Stimulated activated memory B cell treated with anti-CD40 and anti-IgM and Interleukin-4, amounts not matched to agents 10 μg/mL and 1 μg/mL and 100 μg/mL, for 72 hours (primary cell): ENCODE measurements at regions not wholly inside any gene's neighbourhood (a gene's known extent, or its start where the extent isn't known, plus 50 kb on each side); places are given as distances from the start of the nearest gene placed in this dataset.
"Not testable (repeated sequence)": the region's sequence is repeated elsewhere in the genome, so short reads cannot be mapped to it uniquely, and the experiment has no call there.

Experiments used
- ATAC-seq: fragments of 150-1000 bp; cut with Tn5 transposase; 2 replicates; pipeline ENCODE4 v1.10.0; 2021
- H3K27ac Mint-ChIP-seq: one replicate; pipeline ENCODE4 v1.8.0; 2022; ENCODE audit warnings: mild to moderate bottlenecking, mixed read lengths
- H3K27me3 Mint-ChIP-seq: one replicate; pipeline ENCODE4 v1.8.0; 2022; ENCODE audit warnings: mixed read lengths
- H3K36me3 Mint-ChIP-seq: one replicate; pipeline ENCODE4 v1.8.0; 2022; ENCODE audit warnings: mixed read lengths
- H3K4me1 Mint-ChIP-seq: one replicate; pipeline ENCODE4 v1.8.0; 2022; ENCODE audit warnings: mixed read lengths
- H3K4me3 Mint-ChIP-seq: one replicate; pipeline ENCODE4 v1.8.0; 2022; ENCODE audit warnings: mild to moderate bottlenecking, moderate library complexity, mixed read lengths
- H3K9me3 Mint-ChIP-seq: one replicate; pipeline ENCODE4 v1.8.0; 2022; ENCODE audit warnings: mixed read lengths

DNA sequence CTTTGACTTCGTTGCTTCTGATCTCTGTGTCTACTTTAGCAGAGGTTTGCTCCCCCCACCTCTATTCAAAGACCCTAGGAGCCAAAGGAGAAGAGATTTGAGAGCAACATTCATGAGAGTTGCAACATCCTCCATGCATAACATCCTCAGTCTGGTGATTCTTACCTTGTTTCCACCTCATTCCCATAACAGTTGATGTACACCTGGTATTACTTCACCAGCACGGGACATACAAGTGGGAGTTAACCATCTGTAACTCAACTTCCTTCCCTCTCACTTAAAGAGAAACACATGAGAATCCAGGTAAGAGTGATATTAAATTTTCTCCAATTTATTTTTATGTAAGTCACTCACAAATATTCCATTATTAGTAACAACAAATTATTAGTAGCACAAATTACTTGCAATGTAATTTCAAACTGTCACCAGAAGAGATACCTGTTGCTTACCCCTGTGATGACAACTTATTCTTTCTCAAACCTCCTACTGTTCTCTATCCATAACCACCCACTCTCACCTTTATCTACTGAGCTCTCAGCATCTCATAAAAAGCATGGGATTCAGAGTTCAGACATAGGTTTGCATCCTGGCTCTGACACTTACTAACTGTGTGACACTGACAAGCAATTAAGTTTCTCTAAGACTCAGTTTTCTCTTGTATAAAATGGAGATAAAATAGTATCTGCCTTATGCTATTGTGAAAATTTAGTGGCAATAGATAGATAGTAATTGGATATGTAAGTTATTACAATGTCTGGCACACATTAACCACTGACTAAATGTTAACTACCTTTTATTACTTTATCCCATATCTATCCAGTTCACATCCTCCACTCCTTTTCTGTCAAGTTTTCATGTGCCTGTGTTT lies 184.6 kb upstream of the SRD5A2 start:
- peaks cover 5% of the 10 kb centered on the region for H3K36me3 Mint-ChIP-seq
- no peaks in the 10 kb centered on the region for H3K4me1 Mint-ChIP-seq
- H3K27ac Mint-ChIP-seq, result no peak overlapping the region
- peaks cover 18% of the 10 kb centered on the region for H3K27me3 Mint-ChIP-seq
- no peak overlapping the region for H3K4me3 Mint-ChIP-seq
- ATAC-seq, result no peak
- peaks cover 6% of the 10 kb centered on the region for H3K9me3 Mint-ChIP-seq

DNA sequence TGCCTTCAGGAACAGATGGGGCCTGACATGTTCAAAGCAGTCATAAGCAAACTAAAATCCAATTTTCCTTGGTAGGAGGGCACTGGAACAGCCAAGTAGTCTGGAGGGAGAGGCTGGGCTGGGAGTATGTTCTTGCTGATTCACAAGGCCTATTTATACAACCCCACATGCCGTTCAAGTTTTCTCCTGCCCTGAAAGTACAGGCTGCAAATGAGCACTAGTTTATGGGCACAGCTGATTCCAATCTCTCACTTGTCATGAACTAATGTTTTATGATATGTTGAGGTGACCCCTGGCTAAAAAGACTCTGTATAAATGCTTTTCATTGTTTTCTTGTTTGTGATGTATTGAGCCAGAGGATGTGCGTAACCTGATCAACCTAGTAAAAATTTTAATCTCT lies 183.4 kb upstream of the SRD5A2 start:
- ATAC-seq, result no peak

DNA sequence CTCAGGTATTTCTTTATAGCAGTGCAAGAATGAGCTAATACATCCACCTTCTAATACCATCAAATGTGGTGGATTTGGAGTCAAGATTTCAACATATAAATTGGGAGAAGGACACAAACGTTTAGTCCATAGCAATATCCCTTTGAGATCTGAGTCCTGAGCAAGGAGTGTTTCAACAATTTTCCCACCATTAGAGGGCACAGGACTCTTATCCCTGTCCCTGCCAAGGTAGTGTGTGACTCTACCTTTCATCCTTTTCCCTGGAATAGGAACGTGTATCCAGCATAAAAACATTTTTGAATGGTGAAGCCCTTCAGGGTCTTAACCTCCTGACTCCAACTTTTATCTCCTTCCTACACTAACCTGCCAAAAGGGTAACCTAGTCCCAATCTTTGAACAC lies 181.3 kb upstream of the SRD5A2 start:
- H3K4me1 Mint-ChIP-seq, result no peaks in the 10 kb centered on the region
- H3K27me3 Mint-ChIP-seq, result peaks cover 19% of the 10 kb centered on the region
- no peak overlapping the region for H3K27ac Mint-ChIP-seq
- H3K36me3 Mint-ChIP-seq, result peaks cover 5% of the 10 kb centered on the region
- peaks cover 6% of the 10 kb centered on the region for H3K9me3 Mint-ChIP-seq
- no peak overlapping the region for H3K4me3 Mint-ChIP-seq
- no peak for ATAC-seq

More for the DNA sequence above, 183.4 kb upstream of the SRD5A2 start:
- peaks cover 19% of the 10 kb centered on the region for H3K27me3 Mint-ChIP-seq
- no peak overlapping the region for H3K27ac Mint-ChIP-seq
- H3K36me3 Mint-ChIP-seq, result peaks cover 5% of the 10 kb centered on the region
- H3K4me1 Mint-ChIP-seq, result no peaks in the 10 kb centered on the region
- H3K9me3 Mint-ChIP-seq, result peaks cover 6% of the 10 kb centered on the region
- H3K4me3 Mint-ChIP-seq, result no peak overlapping the region

DNA sequence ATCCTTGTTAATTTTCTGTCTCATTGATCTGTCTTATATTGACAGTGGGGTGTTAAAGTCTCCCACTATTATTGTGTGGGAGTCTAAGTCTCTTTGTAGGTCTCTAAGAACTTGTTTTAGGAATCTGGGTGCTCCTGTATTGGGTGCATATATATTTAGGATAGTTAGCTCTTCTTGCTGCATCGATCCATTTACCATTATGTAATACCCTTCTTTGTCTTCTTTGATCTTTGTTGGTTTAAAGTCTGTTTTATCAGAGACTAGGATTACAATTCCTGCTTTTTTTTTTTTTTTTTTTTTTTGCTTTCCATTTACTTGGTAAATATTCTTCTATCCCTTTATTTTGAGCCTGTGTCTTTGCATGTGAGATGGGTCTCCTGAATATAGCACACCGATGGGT lies 176.6 kb upstream of the SRD5A2 start:
- H3K4me1 Mint-ChIP-seq, ATAC-seq, H3K27ac Mint-ChIP-seq, H3K36me3 Mint-ChIP-seq, H3K4me3 Mint-ChIP-seq: not testable (repeated sequence)
- peaks cover 17% of the 10 kb centered on the region for H3K9me3 Mint-ChIP-seq
- peaks cover 18% of the 10 kb centered on the region for H3K27me3 Mint-ChIP-seq

DNA sequence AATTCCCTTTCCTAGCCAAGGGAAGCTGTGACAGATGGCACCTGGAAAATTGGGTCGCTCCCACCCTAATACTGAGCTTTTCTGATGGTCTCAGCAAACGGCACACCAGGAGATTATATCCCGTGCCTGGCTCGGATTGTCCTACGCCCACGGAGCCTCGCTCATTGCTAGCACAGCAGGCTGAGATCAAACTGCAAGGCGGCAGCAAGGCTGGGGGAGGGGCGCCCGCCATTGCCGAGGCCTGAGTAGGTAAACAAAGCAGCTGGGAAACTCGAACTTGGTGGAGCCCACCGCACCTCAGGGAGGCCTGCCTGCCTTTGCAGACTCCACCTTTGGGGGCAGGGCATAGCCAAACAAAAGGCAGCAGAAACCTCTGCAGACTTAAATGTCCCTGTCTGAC lies 168.0 kb upstream of the SRD5A2 start:
- not testable (repeated sequence) for H3K4me3 Mint-ChIP-seq, H3K4me1 Mint-ChIP-seq, H3K36me3 Mint-ChIP-seq, H3K27ac Mint-ChIP-seq, ATAC-seq
- H3K9me3 Mint-ChIP-seq, result peaks cover 12% of the 10 kb centered on the region
- peaks cover 26% of the 10 kb centered on the region for H3K27me3 Mint-ChIP-seq

DNA sequence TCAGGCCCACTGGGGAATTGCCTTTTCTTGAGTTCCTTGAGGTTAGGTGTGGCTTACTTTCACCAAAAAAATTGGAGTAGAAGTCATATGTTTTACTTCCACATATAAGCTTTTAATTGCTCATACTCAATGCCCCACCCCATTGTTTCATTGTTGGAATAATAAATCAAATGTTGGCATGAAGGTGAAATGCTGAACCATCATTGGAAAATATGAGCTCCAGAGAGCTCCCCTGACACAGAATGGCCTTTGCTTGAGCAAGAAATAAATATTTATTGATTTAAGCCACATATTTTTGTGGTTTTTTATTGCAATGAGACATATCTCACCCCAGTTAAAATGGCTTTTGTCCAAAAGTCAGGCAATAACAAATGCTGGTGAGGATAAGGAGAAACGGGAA lies 167.3 kb upstream of the SRD5A2 start:
- H3K27me3 Mint-ChIP-seq, result peaks cover 33% of the 10 kb centered on the region
- H3K27ac Mint-ChIP-seq, result no peak overlapping the region
- H3K4me1 Mint-ChIP-seq, result no peaks in the 10 kb centered on the region
- no peaks in the 10 kb centered on the region for H3K36me3 Mint-ChIP-seq
- no peak for ATAC-seq
- H3K4me3 Mint-ChIP-seq, result no peak overlapping the region
- H3K9me3 Mint-ChIP-seq, result peaks cover 9% of the 10 kb centered on the region

DNA sequence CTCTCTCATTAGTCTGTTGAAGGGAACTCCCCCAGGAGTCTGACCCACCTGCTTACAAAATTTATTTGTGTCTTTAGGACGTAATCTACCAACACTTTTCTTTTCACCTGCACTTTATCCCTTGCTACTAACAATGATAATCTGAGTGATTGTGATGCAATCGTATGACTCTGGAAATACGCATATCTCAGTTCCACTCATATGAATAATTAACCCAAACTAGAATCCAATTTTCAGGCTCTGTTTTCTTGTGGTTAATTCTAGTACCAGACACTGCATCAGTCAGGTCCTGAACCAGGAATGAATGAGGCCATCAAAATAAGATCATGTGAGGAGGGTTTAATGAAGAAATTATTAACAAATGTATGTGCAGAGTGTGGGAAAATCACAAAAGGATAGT lies 158.4 kb upstream of the SRD5A2 start:
- Mint-ChIP-seq H3K27ac (no peak overlapping the region), H3K4me1 (no peaks in the 10 kb centered on the region), H3K36me3 (no peaks in the 10 kb centered on the region), H3K4me3 (no peak overlapping the region), H3K27me3 (peaks cover 13% of the 10 kb centered on the region), H3K9me3 (no peaks in the 10 kb centered on the region)
- no peak for ATAC-seq

DNA sequence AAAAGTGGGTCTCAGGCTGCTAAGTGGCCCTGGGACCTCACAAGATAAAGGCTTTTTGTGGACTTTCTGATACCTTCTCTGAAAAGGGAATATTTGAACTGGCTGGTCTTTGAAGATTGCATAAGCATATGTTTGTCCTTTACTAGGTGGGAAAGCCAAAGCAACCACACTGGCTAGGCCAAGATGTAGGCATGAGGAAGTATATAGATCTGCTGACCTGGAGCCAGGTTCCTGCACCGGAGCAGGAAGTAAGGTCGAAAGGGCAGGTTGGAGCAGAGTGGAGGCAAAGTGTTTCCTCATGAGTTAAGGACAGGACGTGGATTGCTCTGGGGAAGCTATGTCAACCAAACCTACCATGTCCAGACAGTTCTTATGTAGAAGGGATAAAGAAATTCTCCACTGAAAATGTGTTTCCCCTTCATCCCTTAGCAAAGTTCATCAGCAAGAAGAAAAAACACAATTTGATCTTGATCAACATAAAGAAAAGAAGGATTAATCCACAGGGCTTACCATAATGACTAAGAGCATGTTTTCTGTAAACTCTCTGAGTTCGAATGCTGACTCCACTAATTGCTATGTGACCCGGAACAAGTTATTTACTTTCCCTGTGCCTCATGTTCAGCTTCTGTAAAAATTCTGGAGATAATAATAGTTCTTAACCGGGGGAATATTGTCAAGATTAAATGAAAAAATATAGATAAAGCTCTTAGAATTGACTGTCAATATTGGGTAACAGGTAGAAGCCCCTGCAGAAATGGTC lies 156.1 kb upstream of the SRD5A2 start:
- Mint-ChIP-seq H3K27me3 (peaks cover 9% of the 10 kb centered on the region), H3K4me3 (no peak overlapping the region), H3K9me3 (peaks cover 4% of the 10 kb centered on the region), H3K4me1 (no peaks in the 10 kb centered on the region), H3K36me3 (no peaks in the 10 kb centered on the region), H3K27ac (no peak overlapping the region)
- no peak for ATAC-seq

DNA sequence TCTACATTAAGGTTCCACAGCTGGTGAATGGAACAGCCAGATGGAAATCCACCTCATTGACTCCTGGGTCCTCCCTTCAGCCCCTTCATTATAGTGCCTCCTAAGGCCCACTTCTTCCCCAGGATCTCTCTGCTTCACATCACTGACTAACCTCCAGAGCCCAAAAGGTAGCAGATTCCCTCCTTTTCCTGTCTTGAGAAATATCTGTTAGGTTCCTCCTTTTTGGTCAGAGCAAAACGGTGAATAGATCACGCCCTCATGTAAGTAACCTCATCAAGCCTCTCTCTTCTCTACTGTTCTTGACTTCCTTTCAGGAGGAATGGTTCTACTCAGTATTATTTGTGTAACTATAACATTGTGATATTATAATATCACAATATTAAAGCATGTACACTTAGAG lies 155.0 kb upstream of the SRD5A2 start:
- Mint-ChIP-seq H3K4me1 (no peaks in the 10 kb centered on the region), H3K9me3 (peaks cover 4% of the 10 kb centered on the region), H3K4me3 (no peak overlapping the region), H3K36me3 (no peaks in the 10 kb centered on the region), H3K27ac (no peak overlapping the region), H3K27me3 (peaks cover 9% of the 10 kb centered on the region)
- no peak for ATAC-seq

DNA sequence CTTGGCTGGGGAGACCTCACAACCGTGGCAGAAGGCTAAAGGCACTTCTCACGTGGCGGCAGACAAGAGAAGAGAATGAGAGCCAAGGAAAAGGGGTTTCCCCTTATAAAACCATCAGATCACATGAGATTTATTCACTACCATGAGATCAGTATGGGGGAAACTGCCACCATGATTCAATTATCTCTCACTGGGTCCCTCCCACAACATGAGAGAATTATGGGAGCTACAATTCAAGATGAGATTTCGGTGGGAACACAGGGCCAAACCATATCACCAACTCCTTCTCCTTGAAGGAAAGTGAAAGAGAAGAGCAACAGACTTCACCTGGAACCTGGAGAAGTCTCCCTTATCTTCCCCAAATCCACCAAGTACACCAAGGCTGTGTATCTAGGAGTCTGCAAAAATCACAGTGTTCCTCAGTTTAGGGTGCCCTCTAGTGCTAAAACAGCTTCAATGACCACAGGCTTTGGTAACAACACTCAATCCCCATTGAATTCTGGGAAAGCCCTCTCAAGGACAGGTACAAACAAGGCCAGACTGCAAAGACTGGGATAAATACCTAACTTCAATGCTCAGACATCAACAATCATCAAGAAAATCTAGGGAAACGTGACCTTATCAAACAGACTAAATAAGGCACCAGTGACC lies 148.8 kb upstream of the SRD5A2 start:
- no peaks in the 10 kb centered on the region for H3K4me1 Mint-ChIP-seq
- H3K4me3 Mint-ChIP-seq, result no peak overlapping the region
- peaks cover 12% of the 10 kb centered on the region for H3K9me3 Mint-ChIP-seq
- H3K27ac Mint-ChIP-seq, result no peak overlapping the region
- no peaks in the 10 kb centered on the region for H3K36me3 Mint-ChIP-seq
- peaks cover 33% of the 10 kb centered on the region for H3K27me3 Mint-ChIP-seq
- ATAC-seq, result no peak

DNA sequence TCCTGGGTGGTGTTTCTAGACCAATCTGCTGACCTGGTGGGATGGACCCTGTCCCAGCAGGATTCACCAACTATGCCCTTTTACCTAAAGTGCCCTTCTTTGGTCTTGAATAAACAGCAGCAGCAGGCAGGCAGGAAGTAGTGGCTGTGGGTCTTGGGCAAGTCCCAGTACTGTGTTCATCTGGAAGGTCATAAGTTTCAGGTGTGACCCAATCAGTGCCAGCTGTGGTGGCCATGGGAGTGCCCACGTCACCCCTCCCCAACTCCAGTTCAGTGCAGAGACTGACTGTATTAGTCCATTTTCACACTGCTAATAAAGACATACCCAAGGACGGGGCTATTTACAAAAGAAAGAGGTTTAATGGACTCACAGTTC lies 148.3 kb upstream of the SRD5A2 start:
- Mint-ChIP-seq H3K4me3 (no peak overlapping the region), H3K36me3 (no peaks in the 10 kb centered on the region), H3K27ac (no peak overlapping the region), H3K4me1 (no peaks in the 10 kb centered on the region), H3K27me3 (peaks cover 36% of the 10 kb centered on the region), H3K9me3 (peaks cover 12% of the 10 kb centered on the region)
- ATAC-seq, result no peak

DNA sequence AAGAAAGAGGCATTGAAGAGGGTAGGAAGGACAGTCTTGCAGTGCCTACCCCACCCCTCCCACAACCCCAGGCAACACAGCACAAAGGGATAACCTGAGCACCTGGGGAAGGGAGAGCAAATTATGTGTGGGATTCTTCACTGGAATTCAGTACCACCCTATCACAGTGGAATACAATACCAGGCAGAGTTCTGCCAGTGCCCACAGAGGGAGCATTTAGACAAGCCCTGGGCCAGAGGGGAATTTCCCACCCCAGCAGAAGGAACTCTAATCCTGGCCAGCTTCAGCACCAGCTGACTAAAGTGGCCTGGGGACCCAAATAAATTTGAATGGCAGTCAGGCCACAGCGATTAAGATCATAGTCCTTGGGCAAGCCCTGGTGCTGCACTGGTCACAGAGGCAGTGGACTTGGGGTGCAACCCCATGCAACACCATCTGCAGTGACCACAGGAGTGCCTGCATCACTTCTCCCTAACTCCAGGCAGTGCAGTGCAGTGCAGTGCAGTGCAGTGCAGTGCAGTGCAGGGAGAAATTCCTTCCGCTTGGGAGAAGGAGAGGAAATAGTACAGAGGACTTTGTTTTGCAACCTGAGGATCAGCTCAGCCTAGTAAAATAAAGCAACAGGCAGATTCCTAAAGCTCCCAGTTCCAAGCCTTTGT lies 147.8 kb upstream of the SRD5A2 start:
- Mint-ChIP-seq H3K4me1 (no peaks in the 10 kb centered on the region), H3K36me3 (no peaks in the 10 kb centered on the region), H3K27me3 (peaks cover 36% of the 10 kb centered on the region), H3K4me3 (no peak overlapping the region), H3K9me3 (peaks cover 12% of the 10 kb centered on the region), H3K27ac (no peak overlapping the region)
- no peak for ATAC-seq

DNA sequence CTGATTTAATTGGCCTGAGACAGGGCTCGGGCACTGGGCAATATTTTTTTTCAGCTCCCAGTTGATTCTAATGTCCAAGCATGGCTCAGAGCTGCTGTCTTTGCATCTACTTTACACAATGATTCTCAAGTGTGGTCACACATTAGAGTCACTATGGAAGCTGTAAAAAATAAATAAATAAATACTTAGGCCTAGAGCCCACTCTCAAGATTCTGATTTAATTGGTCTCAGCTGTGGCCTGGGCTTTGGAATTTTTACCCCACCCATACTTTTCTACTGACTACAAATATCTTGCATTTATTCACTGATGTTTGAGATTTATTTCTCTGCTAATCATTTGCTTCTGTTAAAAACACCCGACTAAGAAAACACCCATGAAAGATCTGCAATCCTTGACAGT lies 145.7 kb upstream of the SRD5A2 start:
- no peak overlapping the region for H3K4me3 Mint-ChIP-seq
- H3K36me3 Mint-ChIP-seq, result no peaks in the 10 kb centered on the region
- ATAC-seq, result no peak
- peaks cover 28% of the 10 kb centered on the region for H3K27me3 Mint-ChIP-seq
- H3K27ac Mint-ChIP-seq, result no peak overlapping the region
- peaks cover 12% of the 10 kb centered on the region for H3K9me3 Mint-ChIP-seq
- no peaks in the 10 kb centered on the region for H3K4me1 Mint-ChIP-seq

DNA sequence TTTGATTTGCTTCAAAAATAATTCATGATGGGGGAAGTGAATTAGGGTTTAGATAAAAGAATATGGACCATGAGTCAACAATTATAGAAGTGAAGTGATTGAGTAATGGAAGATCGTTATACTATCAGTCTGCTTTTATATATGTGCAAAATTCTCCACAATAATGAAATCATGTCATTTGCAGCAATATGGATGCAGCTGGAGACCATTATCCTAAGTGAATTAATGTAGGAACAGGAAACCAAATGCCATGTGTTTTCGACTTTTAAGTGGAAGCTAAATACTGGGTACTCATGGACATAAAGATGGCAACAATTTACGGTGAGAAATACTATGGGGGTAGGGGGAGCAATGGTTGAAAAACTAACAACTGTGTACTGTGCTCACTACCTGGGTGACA lies 144.7 kb upstream of the SRD5A2 start:
- peaks cover 14% of the 10 kb centered on the region for H3K9me3 Mint-ChIP-seq
- H3K27me3 Mint-ChIP-seq, result peaks cover 28% of the 10 kb centered on the region
- no peak overlapping the region for H3K27ac Mint-ChIP-seq
- no peaks in the 10 kb centered on the region for H3K36me3 Mint-ChIP-seq
- no peaks in the 10 kb centered on the region for H3K4me1 Mint-ChIP-seq
- H3K4me3 Mint-ChIP-seq, result no peak overlapping the region
- ATAC-seq, result no peak

DNA sequence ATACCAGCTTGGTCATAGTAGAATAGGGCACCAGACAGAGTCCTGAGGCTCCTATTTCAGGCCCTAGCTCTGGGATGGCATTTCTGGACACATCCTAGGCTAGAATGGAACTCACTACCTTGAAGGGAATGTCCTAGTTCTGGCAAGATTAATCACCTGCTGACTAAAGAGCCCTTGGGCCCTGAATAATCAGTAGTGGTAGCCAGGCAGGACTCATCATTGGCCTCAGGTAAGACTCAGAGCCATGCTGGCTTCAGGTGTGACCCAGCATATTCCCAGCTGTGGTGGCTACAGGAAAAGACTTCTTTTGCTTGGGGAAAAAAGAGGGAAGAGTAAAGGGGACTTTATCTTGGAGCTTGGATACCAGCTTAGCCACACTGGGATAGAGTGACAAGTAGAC lies 131.0 kb upstream of the SRD5A2 start:
- Mint-ChIP-seq H3K9me3 (peaks cover 11% of the 10 kb centered on the region), H3K27me3 (peaks cover 55% of the 10 kb centered on the region), H3K36me3 (peaks cover 11% of the 10 kb centered on the region), H3K27ac (no peak overlapping the region), H3K4me3 (no peak overlapping the region), H3K4me1 (no peaks in the 10 kb centered on the region)
- ATAC-seq, result no peak
